ENCODE measurements at regions not wholly inside any gene's neighbourhood (a gene's known extent, or its start where the extent isn't known, plus 50 kb on each side); places are given as distances from the start of the nearest gene placed in this dataset.

DNA sequence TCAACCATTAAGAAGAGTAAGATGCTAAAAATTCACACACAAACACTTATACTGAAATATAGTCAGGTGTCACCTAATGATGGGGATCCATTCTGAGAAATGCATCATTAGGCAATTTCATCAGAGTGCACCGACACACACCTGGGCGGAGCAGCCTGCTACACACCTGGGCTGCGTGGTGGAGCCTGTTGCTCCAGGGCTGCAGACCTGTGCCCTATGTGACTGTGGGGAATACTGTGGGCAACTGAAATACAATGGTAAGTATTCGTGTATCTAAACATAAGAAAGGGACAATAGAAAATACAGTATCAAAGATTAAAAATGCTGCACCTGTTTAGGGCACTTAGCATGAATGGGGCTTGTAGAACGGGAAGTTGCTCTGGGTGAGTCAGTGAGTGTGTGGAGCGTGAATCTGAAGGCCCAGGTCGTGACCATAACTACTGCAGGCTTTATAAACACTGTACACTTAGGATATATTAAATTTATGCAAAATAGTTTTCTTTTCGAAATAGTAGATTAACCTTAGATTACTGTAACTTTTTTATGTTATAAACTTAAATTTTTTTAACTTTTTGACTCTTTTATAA is 124.4 kb upstream of the AFDN start:
- no peak for TF ChIP-seq GATA2 (IDR thresholded peaks at IDR 0.05; ENCODE audit: low read depth, low read length)
- no peak for TF ChIP-seq GATA3 (IDR thresholded peaks at IDR 0.05; ENCODE audit: low read depth, low read length)

DNA sequence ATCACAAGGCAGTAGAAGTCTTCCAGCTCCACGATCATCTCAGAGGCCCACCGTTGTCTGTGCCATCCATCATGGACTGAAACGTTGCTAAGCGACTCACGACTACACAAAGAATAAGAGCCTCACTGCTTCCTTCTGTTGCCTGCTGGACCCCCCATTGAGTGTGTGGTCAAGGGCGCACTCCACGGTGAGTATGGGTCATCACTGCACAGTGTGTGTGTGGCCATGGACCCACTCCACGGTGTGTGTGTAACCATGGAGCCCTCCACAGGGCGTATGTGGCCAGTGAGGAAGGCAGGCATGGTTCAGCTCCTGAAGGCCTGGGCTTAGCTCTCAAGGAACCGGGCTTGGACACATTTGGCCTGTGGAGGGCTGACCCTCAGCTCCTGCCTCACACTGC is 123.4 kb upstream of the AFDN start:
- TF ChIP-seq GATA3 (IDR thresholded peaks at IDR 0.05; ENCODE audit: low read depth, low read length) (no peak), GATA2 (IDR thresholded peaks at IDR 0.05; ENCODE audit: low read depth, low read length) (no peak)

DNA sequence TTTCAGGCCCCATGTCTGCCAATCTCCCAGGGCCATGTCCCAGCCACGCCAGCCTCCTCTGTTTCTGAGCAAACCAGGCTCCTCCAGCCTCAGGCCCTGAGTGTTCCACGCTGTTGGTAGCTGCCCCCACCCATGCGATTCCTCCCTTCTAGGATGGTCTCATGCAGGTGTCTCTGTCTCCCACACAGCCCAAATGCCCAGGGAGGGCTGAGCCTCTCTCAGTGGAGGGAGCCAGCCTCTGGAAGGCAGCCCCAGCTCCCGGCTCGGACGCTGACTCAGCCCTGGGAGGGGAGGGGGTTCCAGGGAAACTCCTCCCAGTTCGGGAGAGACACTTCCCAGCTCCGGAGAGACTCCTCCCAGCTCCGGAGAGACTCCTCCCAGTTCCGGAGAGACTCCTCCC is 122.9 kb upstream of the AFDN start:
- TF ChIP-seq GATA2 (IDR thresholded peaks at IDR 0.05; ENCODE audit: low read depth, low read length) = no peak
- no peak for TF ChIP-seq GATA3 (IDR thresholded peaks at IDR 0.05; ENCODE audit: low read depth, low read length)

DNA sequence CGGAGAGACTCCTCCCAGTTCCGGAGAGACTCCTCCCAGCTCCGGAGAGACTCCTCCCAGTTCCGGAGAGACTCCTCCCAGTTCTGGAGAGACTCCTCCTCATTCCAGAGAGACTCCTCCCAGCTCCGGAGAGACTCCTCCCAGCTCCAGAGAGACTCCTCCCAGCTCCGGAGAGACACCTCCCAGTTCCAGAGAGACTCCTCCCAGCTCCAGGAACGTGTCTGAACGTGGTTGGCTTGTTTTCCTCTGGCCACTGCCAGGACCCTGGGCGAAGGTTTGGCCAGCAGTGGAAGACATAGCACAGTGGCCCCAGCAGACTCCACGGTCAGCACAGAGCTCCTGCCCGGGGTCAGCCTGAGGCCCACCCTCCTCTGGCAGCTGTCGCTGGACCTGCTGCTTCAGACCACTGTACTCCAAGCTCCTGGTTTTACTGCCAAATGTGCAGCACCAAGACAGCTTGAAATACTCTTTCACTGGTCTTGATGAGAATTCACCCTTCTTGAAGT is 122.3 kb upstream of the AFDN start:
- TF ChIP-seq GATA3 (IDR thresholded peaks at IDR 0.05; ENCODE audit: low read depth, low read length) (no peak), GATA2 (IDR thresholded peaks at IDR 0.05; ENCODE audit: low read depth, low read length) (no peak)

DNA sequence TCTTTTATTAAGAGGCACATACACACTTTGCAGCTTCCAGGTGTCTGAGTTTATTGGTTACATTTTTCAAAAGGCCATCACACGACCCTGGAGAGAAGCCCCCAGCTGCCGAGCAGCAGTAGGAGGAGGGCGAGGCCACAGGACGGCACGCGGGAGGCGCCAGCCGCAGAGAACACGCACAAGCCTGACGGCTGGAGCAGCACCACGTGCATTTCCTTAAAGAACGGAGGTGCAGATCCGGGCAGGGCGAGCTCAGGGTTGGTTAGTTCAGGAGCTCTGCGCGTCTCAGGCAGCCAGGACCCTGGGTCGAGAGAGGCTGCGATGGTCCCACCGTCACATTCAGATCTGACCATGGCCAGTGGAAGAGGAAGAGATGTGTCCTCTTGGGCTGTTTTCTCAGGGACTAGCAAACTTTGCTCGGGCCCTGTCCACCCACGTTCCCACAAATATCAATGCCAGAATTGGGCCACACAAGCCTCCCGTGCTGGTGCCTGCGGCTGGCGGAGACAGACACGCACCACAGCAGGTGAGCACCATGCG is 121.4 kb upstream of the AFDN start:
- TF ChIP-seq GATA2 (IDR thresholded peaks at IDR 0.05; ENCODE audit: low read depth, low read length) = no peak
- TF ChIP-seq GATA3 (IDR thresholded peaks at IDR 0.05; ENCODE audit: low read depth, low read length) = no peak

DNA sequence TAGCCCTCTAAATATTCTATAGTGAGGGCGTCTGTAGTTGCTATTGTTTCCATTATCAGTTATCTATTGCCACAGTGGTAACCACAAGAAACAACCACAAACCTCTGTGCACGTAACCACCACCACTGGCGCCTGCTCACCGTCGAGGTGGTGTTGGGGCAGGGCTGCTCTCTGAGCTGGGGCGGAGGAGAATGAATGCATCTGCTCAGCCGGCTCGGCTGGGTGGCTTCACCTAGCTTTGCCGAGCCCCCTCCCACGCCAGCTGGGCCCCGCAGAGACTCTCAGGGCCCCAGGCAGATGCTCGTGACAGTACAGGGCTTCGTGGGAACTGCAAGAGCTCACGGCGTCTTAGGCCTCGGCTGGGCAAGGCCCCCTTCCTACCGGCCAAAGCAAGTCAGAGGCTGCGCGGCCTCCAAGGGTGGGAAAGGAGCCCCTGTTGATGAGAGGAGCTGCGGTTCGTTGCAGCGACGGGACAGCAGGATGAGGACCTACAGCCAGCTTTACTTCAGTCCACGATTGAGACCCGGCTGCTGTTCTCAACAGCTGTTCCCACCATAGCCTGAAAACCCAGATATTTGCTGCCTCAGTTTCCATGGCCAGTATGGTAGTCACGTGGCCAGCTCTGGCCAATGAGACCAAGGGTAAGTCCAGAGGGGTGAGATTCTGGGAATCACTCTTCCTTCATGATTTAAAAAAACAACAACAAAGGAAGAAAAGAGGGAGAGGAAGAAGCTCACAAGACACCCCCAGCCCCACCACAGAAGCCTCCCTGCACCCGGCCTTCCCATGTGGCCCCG is 120.2 kb upstream of the AFDN start:
- TF ChIP-seq GATA2 (IDR thresholded peaks at IDR 0.05; ENCODE audit: low read depth, low read length) = no peak
- no peak for TF ChIP-seq GATA3 (IDR thresholded peaks at IDR 0.05; ENCODE audit: low read depth, low read length)

DNA sequence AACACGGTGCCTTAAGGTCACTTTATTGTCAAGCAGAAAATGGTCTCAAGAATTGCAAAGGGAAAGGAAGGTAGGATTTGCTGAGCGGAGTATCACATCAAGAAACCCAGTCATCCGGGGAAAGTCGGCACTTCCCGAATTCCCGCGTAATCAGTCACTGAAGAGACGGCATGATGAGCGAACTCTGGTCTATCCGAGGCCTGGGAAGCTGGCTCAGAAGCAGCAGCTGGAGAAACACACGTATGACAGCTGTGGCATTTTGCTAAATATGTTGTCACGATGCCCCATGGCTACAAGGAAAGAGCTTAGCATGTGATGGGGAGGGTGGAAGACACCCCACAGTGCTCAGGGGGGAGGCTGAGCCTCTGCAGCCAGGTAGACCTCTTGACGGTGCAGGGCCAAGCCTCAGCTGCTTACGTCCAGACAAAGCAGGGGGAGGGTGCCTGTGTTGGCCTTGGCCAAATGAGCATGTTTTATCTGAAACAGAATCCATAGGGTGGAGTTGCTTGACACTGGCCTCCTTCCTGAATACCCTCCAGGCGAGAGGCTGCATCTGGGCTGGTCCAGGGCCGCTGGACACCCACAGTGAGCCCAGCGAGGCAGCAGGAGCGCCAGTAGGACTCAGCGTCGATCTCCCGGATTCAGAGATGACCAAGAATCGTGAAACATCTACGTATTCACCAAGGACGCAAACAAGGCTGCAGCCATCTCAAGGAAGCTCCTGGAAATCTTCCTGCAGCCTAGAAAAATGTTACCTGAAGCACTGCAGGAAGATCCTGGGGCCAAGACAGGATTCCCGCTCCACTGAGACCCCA is 118.8 kb upstream of the AFDN start:
- TF ChIP-seq GATA2 (IDR thresholded peaks at IDR 0.05; ENCODE audit: low read depth, low read length) (no peak), GATA3 (IDR thresholded peaks at IDR 0.05; ENCODE audit: low read depth, low read length) (no peak)

DNA sequence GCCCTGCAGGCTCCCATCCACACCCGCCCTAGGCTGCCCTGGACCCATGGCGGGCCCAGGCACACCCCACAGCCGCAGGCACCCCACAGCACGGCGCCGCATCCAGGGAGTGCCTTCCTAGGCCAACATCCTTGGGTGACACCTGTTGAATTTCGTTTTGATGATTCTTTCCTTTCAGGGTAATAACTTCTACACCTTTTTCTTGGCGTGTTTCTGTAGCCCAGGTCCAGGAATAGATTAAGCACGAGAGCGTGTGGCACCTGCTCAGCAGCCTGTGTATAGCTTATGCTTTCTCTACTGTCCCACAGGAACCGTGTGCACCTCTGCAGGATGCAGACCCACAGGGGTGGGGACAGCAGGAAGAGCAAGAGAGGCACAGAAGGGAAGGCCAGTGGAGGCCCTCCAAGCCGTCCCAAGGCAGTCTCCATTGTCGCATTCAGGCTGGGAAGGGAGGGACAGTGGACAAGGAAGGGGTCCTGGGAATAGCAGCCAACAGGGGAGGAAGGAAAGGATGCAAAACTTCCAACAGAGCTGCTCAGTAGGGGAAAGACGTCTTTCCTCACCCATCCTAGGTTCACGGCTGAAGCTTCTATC is 118.1 kb upstream of the AFDN start:
- TF ChIP-seq GATA2 (IDR thresholded peaks at IDR 0.05; ENCODE audit: low read depth, low read length) (no peak), GATA3 (IDR thresholded peaks at IDR 0.05; ENCODE audit: low read depth, low read length) (no peak)

DNA sequence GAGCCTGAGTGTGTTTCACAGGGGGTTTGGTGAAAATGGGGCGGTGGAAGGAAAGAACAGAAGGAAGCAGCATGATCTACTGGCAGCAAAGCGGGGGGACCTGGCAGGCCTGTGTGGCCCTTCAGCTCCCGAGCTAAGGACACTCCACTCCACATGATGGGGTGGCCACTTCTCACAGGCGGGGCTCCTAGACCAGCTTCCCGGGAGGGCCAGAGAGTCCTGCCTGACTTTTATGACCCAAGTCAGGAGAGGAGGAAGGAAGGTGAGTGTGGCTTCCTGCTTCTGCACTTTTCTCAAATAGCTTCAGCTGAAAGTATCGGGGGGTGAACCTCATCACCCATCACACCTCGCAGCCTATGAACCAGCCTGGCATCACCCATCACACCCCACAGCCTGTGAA is 117.5 kb upstream of the AFDN start:
- no peak for TF ChIP-seq GATA2 (IDR thresholded peaks at IDR 0.05; ENCODE audit: low read depth, low read length)
- TF ChIP-seq GATA3 (IDR thresholded peaks at IDR 0.05; ENCODE audit: low read depth, low read length) = no peak

DNA sequence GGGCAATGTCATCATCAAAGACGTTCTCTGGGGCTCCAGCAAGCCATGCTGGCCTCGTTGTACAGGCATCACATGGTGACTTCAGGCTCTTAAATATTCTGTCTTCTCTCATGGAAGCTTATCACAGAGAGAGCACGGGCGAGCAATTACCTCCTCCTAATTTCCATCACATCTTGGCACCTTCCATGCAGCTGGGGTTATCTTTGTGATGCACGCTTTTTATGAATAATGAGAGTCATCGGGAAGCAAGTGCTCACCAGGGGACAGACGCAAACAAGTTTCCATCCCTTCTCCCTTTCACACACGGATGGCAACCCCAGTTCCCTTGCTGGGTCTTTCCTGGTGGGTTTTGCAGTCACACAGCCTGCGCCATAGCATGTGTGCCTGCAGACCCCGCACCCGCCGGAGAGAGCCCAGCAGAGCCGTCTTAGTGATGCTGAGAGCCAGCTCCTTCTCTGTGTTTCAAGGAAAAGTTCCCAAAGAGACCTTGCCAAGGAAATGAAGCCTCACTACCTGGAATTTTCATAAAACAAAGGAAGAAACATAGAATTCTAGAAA is 116.3 kb upstream of the AFDN start:
- TF ChIP-seq GATA3 (IDR thresholded peaks at IDR 0.05; ENCODE audit: low read depth, low read length) = no peak
- TF ChIP-seq GATA2 (IDR thresholded peaks at IDR 0.05; ENCODE audit: low read depth, low read length) = no peak

DNA sequence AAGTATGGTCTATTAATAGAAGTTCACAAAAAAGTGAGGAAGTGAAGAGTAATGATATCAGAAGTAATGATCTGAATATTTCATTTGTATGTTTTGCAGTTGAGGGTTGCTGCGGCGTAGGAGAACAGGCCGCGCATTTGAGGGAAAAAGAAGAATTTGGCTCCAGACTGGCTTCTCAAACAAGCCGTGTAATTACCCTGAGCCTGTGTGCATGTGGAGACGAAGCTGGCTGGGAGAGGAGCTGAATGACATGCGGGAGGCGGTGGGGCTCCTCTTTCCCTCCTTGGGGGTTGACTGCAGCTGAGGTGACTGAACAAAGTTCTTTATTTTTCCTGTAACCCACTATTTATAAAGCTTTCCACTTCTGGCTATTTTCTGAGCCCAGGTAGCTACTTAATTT is 115.5 kb upstream of the AFDN start:
- no peak for TF ChIP-seq GATA3 (IDR thresholded peaks at IDR 0.05; ENCODE audit: low read depth, low read length)
- no peak for TF ChIP-seq GATA2 (IDR thresholded peaks at IDR 0.05; ENCODE audit: low read depth, low read length)

DNA sequence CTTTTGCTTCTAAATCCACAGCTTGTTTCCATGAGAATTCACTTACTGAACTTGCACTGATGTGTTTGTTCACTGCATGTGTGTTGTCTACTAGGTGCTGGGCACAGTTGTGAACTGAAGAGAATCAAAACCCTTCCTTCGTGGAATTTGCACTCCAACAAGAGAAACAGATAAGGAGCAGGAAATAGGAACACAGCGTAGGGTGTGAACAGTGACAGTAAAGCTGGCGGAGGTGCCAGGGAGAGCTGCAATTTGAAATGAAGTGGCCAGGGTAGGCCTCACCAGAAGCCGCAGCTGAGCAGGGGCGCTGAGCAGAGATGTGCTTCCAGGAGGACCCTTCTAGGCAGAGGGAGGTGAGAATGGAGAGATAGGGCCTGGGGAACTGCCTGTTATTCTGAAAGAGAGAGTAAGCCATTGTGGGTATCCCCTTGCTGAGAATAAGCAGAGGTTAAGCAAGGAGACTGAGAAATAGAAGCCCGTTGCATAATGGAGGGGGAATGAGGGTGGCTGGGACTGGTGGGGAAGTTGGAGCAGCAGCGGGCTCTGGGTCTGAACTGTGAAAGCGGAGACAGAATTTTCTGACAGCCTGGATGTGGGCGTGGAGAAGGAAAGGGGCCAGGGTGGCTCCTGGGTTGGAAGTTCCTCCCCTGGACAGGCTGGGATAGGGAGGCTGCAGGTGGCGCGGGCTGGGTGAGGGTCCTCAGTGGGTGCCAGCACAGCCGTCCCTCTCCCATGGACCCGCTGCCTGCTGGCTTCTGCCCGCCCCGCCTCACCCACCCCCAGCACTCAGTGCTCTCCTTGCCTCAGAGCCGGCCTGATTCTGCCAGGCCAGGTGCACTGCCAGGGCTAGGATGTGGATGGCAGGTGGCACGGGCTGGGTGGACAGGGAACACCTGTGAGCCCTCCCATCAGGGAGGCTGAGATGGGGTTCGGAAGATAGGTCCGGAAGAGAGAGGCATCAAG is 114.7 kb upstream of the AFDN start:
- TF ChIP-seq GATA3 (IDR thresholded peaks at IDR 0.05; ENCODE audit: low read depth, low read length) (no peak), GATA2 (IDR thresholded peaks at IDR 0.05; ENCODE audit: low read depth, low read length) (no peak)
